HepG2 (cell line): ENCODE measurements at regions not wholly inside any gene's neighbourhood (a gene's known extent, or its start where the extent isn't known, plus 50 kb on each side); places are given as distances from the start of the nearest gene placed in this dataset.

Experiments used
- SIX4 ChIP-seq: sonication (generic); formaldehyde crosslinking; IDR thresholded peaks from 2 replicates; pipeline ENCODE4 v1.4.0; 2020; ENCODE audit warnings: missing genetic modification reagents
- TFDP2 ChIP-seq: sonication (generic); formaldehyde crosslinking; IDR thresholded peaks from 2 replicates; pipeline ENCODE4 v1.4.0; 2020; ENCODE audit warnings: missing genetic modification reagents
- ZBTB40 ChIP-seq, 2 experiments: fragments of 450-650 bp in 1 of 2; sonication (generic) in 1 of 2; formaldehyde crosslinking in 1 of 2; IDR thresholded peaks; 2 replicates each; pipeline versions ENCODE4 v1.6.1 to v1.8.0; 2016 to 2022; ENCODE audit warnings: antibody characterized with exemption in 1 of 2, mild to moderate bottlenecking in 1 of 2, missing genetic modification reagents in 1 of 2
- ZNF362 ChIP-seq: sonication (generic); formaldehyde crosslinking; IDR thresholded peaks from 2 replicates; pipeline ENCODE4 v1.4.0; 2020; ENCODE audit warnings: missing genetic modification reagents, mild to moderate bottlenecking, borderline replicate concordance
- ZNF577 ChIP-seq: sonication (generic); formaldehyde crosslinking; IDR thresholded peaks from 2 replicates; pipeline ENCODE4 v1.4.0; 2020; ENCODE audit warnings: mild to moderate bottlenecking, low read depth, missing genetic modification reagents, borderline replicate concordance
- ZNF672 ChIP-seq: sonication (generic); formaldehyde crosslinking; IDR thresholded peaks from 2 replicates; pipeline ENCODE4 v1.8.1; 2022; ENCODE audit warnings: missing genetic modification reagents

GRCh38 chr11:131168839-131169713, 201.3 kb upstream of the NTM start (continued):
- no peak for TF ChIP-seq ZBTB40 (IDR thresholded peaks at IDR 0.05)
- TF ChIP-seq ZBTB40 (CRISPR knock-in tag; IDR thresholded peaks at IDR 0.05), result no peak
- no peak for TF ChIP-seq TFDP2 (CRISPR knock-in tag)
- no peak for TF ChIP-seq ZNF362 (CRISPR knock-in tag)
- no peak for TF ChIP-seq ZNF577 (CRISPR knock-in tag)
- TF ChIP-seq SIX4 (CRISPR knock-in tag), result no peak
- TF ChIP-seq ZNF672, result no peak
